Osteocyte (in vitro differentiated cells): ENCODE measurements at regions not wholly inside any gene's neighbourhood (a gene's known extent, or its start where the extent isn't known, plus 50 kb on each side); places are given as distances from the start of the nearest gene placed in this dataset.

ENCODE experiments used
- DNase-seq: peaks from one replicate; pipeline ENCODE4 v3.0.0; 2021; ENCODE audit warnings: mixed read lengths; ENCODE audit not compliant: unreplicated experiment; ENCODE audit errors: extremely low spot score
- H3K27ac Mint-ChIP-seq: one replicate; pipeline ENCODE4 v1.8.0; 2021; ENCODE audit warnings: mild to moderate bottlenecking, mixed read lengths; ENCODE audit not compliant: unreplicated experiment
- H3K27me3 Mint-ChIP-seq: one replicate; pipeline ENCODE4 v1.8.0; 2021; ENCODE audit warnings: mixed read lengths; ENCODE audit not compliant: unreplicated experiment
- H3K36me3 Mint-ChIP-seq: one replicate; pipeline ENCODE4 v1.8.0; 2021; ENCODE audit warnings: mixed read lengths; ENCODE audit not compliant: unreplicated experiment
- H3K4me1 Mint-ChIP-seq: one replicate; pipeline ENCODE4 v1.8.0; 2021; ENCODE audit warnings: mixed read lengths; ENCODE audit not compliant: unreplicated experiment
- H3K4me3 Mint-ChIP-seq: one replicate; pipeline ENCODE4 v1.8.0; 2021; ENCODE audit warnings: mild to moderate bottlenecking, moderate library complexity, mixed read lengths; ENCODE audit not compliant: unreplicated experiment
- H3K9me3 Mint-ChIP-seq: one replicate; pipeline ENCODE4 v1.8.0; 2021; ENCODE audit warnings: mixed read lengths; ENCODE audit not compliant: unreplicated experiment
- TF ChIP-seq, protein P1 (sequence below): fragments of 200-600 bp; sonication (generic); IDR thresholded peaks from 2 replicates; pipeline ENCODE4 v1.5.0; 2021; ENCODE audit warnings: antibody characterized with exemption, mild to moderate bottlenecking, moderate library complexity

- Mint-ChIP-seq H3K4me1 (peaks cover 1% of the 10 kb centered on the region), H3K36me3 (peaks cover 5% of the 10 kb centered on the region), H3K27me3 (peaks cover 49% of the 10 kb centered on the region), H3K9me3 (peaks cover 6% of the 10 kb centered on the region), H3K27ac (no peak overlapping the region), H3K4me3 (no peak overlapping the region)
- DNase-seq, result no peak
- TF ChIP-seq, protein P1, sequence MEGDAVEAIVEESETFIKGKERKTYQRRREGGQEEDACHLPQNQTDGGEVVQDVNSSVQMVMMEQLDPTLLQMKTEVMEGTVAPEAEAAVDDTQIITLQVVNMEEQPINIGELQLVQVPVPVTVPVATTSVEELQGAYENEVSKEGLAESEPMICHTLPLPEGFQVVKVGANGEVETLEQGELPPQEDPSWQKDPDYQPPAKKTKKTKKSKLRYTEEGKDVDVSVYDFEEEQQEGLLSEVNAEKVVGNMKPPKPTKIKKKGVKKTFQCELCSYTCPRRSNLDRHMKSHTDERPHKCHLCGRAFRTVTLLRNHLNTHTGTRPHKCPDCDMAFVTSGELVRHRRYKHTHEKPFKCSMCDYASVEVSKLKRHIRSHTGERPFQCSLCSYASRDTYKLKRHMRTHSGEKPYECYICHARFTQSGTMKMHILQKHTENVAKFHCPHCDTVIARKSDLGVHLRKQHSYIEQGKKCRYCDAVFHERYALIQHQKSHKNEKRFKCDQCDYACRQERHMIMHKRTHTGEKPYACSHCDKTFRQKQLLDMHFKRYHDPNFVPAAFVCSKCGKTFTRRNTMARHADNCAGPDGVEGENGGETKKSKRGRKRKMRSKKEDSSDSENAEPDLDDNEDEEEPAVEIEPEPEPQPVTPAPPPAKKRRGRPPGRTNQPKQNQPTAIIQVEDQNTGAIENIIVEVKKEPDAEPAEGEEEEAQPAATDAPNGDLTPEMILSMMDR, result no peak
These were observed 260.4 kb downstream of the RPLP1 start for GRCh38 chr15:69712991-69713390.

DNA sequence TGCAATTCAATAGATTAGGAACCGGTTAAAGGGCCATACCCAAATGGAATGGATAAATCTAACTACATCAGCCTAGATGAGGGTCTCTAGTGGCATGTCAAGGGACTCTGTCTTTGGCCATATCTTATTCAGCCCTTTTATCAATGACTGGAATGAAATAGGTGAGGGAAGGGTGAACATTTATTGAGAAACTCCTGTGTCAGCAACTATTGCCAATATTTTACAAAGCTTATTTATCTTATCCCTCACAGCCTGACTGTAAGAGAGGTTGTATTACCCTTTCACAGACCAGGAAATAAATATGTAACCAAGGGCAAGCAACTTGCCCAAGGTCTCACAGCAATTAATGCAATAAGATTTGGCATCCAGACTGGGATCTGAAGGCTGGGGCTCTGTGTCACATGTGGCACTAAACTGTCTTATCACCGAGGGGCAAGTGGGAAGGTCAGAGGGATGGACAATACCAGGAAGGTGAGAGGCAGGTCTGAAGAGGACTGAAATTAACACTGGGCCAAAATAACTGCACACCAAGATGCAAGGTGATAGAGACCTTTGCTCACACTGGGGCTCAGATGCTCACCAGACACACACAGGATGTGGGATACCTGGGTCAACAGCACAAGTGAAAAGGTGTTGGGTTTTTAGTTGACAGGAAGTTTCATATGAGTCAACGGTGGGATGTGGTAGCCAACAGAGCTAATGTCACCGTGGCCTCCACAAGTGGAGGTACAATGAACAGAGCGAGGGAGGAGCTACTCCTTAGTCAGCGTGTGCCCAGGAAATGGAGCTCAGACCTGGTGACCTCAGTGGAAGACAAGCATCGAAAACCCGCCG lies 261.3 kb downstream of the RPLP1 start:
- no peak for DNase-seq
- no peaks in the 10 kb centered on the region for H3K36me3 Mint-ChIP-seq
- H3K4me1 Mint-ChIP-seq, result peaks cover 1% of the 10 kb centered on the region
- no peaks in the 10 kb centered on the region for H3K9me3 Mint-ChIP-seq
- TF ChIP-seq, protein P1, result no peak
- H3K27me3 Mint-ChIP-seq, result peaks cover 55% of the 10 kb centered on the region
- no peak overlapping the region for H3K4me3 Mint-ChIP-seq
- H3K27ac Mint-ChIP-seq, result no peak overlapping the region

GRCh38 chr15:69715210-69715609 lies 262.6 kb downstream of the RPLP1 start:
- DNase-seq, result no peak
- H3K4me3 Mint-ChIP-seq, result no peak overlapping the region
- no peak overlapping the region for H3K27ac Mint-ChIP-seq
- peaks cover 1% of the 10 kb centered on the region for H3K4me1 Mint-ChIP-seq
- H3K9me3 Mint-ChIP-seq, result no peaks in the 10 kb centered on the region
- no peaks in the 10 kb centered on the region for H3K36me3 Mint-ChIP-seq
- TF ChIP-seq, protein P1, result no peak
- peaks cover 64% of the 10 kb centered on the region for H3K27me3 Mint-ChIP-seq

DNA sequence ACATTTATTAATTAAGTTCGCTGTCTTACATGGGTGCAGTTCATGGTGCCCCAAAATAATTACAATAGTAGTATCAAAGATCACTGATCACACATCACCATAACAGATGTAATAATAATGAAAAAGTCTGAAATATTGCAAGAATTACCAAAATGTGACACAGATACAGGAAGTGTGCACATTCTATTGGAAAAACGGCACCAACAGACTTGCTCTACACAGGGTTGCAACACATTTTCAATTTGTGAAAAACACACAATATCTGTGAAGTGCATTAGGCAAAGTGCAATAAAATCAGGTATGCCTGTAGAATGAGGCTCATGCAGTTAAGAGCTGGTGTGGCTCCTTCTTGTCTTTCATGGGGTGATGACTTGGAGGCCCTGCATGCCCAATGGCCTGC lies 265.8 kb downstream of the RPLP1 start:
- Mint-ChIP-seq H3K27ac (no peak overlapping the region), H3K27me3 (peaks cover 67% of the 10 kb centered on the region), H3K9me3 (no peaks in the 10 kb centered on the region), H3K4me3 (no peak overlapping the region), H3K4me1 (peaks cover 11% of the 10 kb centered on the region), H3K36me3 (no peaks in the 10 kb centered on the region)
- TF ChIP-seq, protein P1, result no peak
- DNase-seq, result no peak

GRCh38 chr15:69718916-69719315 lies 266.3 kb downstream of the RPLP1 start:
- H3K9me3 Mint-ChIP-seq, result no peaks in the 10 kb centered on the region
- DNase-seq, result no peak
- TF ChIP-seq, protein P1, result no peak
- no peak overlapping the region for H3K4me3 Mint-ChIP-seq
- H3K4me1 Mint-ChIP-seq, result peaks cover 11% of the 10 kb centered on the region
- peaks cover 67% of the 10 kb centered on the region for H3K27me3 Mint-ChIP-seq
- H3K27ac Mint-ChIP-seq, result no peak overlapping the region
- no peaks in the 10 kb centered on the region for H3K36me3 Mint-ChIP-seq
